ENCODE measurements at regions not wholly inside any gene's neighbourhood (a gene's known extent, or its start where the extent isn't known, plus 50 kb on each side); places are given as distances from the start of the nearest gene placed in this dataset.

DNA sequence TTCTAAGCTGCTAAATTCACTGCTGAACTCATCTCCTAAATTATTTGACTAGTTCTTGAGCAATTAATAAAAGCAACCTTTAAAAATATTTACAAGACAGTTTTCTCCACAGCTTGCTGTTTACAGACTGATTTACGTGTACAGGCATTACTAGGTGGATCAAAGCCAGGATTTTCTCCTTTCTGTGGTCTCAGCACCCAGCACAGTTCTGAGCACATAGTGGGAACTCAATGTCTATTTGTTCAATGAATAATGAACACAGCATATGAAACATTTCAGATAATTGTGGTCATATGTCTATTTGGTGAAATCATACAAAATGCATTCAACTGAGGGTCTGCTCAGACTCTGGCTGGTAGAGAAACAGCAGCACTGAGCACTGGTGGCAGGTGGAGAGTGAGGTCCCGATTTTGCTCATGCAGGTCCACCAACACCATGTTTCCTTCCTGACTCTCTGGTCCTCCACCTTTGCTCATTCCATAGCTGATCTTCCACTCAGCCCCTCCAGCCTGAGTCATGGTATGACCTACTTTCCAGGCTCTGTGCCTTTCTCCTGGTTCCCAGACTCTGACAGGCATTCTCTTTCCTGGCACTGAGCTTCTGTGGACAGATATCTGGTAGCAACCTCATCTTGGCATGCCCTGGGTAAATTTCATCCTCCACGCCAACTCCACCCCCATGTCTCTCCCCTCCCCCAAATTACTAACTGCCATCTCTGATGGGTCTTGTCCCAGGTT, 311.3 kb downstream of the TGFB2 start:
- H3K4me1 Mint-ChIP-seq (ENCODE audit: insufficient read depth, unreplicated experiment) = peaks cover 35% of the 10 kb centered on the region
- H3K27ac Mint-ChIP-seq (ENCODE audit: low read depth, unreplicated experiment) = no peak overlapping the region
- H3K27me3 Mint-ChIP-seq (ENCODE audit: insufficient read depth, unreplicated experiment) = no peaks in the 10 kb centered on the region
- no peak overlapping the region for H3K4me3 Mint-ChIP-seq (ENCODE audit: unreplicated experiment)
- DNase-seq (ENCODE audit: unreplicated experiment) = no peak
- no TSS peak for BruUV-seq (replicated peaks)
- H3K9me3 Mint-ChIP-seq (ENCODE audit: unreplicated experiment) = no peaks in the 10 kb centered on the region
- H3K36me3 Mint-ChIP-seq (ENCODE audit: insufficient read depth, unreplicated experiment) = no peaks in the 10 kb centered on the region
- TF ChIP-seq, protein P1, sequence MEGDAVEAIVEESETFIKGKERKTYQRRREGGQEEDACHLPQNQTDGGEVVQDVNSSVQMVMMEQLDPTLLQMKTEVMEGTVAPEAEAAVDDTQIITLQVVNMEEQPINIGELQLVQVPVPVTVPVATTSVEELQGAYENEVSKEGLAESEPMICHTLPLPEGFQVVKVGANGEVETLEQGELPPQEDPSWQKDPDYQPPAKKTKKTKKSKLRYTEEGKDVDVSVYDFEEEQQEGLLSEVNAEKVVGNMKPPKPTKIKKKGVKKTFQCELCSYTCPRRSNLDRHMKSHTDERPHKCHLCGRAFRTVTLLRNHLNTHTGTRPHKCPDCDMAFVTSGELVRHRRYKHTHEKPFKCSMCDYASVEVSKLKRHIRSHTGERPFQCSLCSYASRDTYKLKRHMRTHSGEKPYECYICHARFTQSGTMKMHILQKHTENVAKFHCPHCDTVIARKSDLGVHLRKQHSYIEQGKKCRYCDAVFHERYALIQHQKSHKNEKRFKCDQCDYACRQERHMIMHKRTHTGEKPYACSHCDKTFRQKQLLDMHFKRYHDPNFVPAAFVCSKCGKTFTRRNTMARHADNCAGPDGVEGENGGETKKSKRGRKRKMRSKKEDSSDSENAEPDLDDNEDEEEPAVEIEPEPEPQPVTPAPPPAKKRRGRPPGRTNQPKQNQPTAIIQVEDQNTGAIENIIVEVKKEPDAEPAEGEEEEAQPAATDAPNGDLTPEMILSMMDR (IDR thresholded peaks at IDR 0.05; ENCODE audit: unreplicated experiment) = no peak
- intact Hi-C loops (cut with micrococcal nuclease) = loop anchor here (5.0 kb wide), 1 partner anchor 309 kb away; the partner anchor contains the start of gene TGFB2
- POLR2A ChIA-PET = interaction anchor here (0.6 to 3.6 kb wide), 4 partner anchors 8 to 20 kb away, joined by 3 to 12 read pairs (median 4); no protein-coding TSS in a partner anchor
- CTCF ChIA-PET = no interaction called here

DNA sequence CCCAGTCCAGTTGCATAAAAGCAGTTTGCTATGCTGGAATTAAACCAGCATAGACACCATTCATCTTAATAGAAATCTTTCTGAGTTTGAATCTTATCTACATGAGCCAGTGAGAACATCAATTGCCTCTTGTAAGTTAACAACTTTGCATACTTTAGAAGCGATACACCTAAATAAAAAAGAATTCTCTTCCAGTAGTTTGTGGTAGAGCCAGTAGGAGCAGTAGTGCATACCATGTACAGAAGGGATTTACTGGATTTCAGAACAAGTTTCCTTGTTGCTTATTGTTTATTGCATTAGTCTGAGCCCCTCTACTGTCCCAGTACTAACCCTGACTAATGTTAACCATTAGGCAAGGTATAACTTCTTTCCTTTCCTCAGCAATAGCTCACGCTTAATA, 313.1 kb downstream of the TGFB2 start:
- H3K9me3 Mint-ChIP-seq (ENCODE audit: unreplicated experiment) = no peaks in the 10 kb centered on the region
- CTCF ChIA-PET = interaction anchor here (2.0 kb wide), 1 partner anchor 313 kb away, joined by 7 read pairs; the partner anchor contains the start of gene TGFB2
- DNase-seq (ENCODE audit: unreplicated experiment) = no peak
- H3K4me3 Mint-ChIP-seq (ENCODE audit: unreplicated experiment) = no peak overlapping the region
- intact Hi-C loops (cut with micrococcal nuclease) = loop anchor here (5.0 kb wide), 1 partner anchor 311 kb away; the partner anchor contains the start of gene TGFB2
- peaks cover 39% of the 10 kb centered on the region for H3K4me1 Mint-ChIP-seq (ENCODE audit: insufficient read depth, unreplicated experiment)
- H3K36me3 Mint-ChIP-seq (ENCODE audit: insufficient read depth, unreplicated experiment) = no peaks in the 10 kb centered on the region
- no peaks in the 10 kb centered on the region for H3K27me3 Mint-ChIP-seq (ENCODE audit: insufficient read depth, unreplicated experiment)
- TF ChIP-seq, protein P1 (IDR thresholded peaks at IDR 0.05; ENCODE audit: unreplicated experiment) = no peak
- POLR2A ChIA-PET = interaction anchor here (0.6 to 2.0 kb wide), 2 partner anchors 8 to 34 kb away, joined by 3 to 7 read pairs; no protein-coding TSS in a partner anchor
- H3K27ac Mint-ChIP-seq (ENCODE audit: low read depth, unreplicated experiment) = no peak overlapping the region
- BruUV-seq (replicated peaks) = no TSS peak

DNA sequence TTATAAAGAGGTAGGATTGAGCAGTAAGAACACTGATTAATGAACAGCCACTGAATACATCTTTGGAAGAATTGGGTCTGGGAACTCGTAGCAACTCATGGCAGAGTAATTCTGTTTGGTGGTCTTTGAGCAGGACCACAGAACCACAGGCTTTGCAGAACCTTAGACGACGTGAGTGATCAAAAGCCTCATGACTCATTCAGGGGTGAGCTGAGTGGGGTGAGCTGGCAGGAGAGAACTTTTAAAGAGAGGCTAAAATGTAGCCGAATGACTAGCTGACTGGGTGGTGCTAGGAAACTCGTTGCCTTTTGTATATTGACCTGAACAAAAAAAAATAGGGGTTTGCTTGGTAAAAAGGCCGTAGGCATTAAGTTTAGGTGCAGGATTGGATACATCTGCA, 313.8 kb downstream of the TGFB2 start:
- peaks cover 39% of the 10 kb centered on the region for H3K4me1 Mint-ChIP-seq (ENCODE audit: insufficient read depth, unreplicated experiment)
- intact Hi-C loops (cut with micrococcal nuclease) = loop anchor here (5.0 kb wide), 1 partner anchor 312 kb away; the partner anchor contains the start of gene TGFB2
- DNase-seq (ENCODE audit: unreplicated experiment) = peak; percentile 82
- ChIA-PET CTCF (interaction anchor here (0.6 to 2.0 kb wide), 2 partner anchors 64 to 313 kb away, joined by 3 to 7 read pairs; partner anchors contain the start of gene TGFB2), POLR2A (interaction anchor here (0.6 to 2.0 kb wide), 5 partner anchors 9 to 74 kb away, joined by 3 to 7 read pairs (median 3); no protein-coding TSS in a partner anchor)
- H3K4me3 Mint-ChIP-seq (ENCODE audit: unreplicated experiment) = no peak overlapping the region
- H3K36me3 Mint-ChIP-seq (ENCODE audit: insufficient read depth, unreplicated experiment) = no peaks in the 10 kb centered on the region
- no peaks in the 10 kb centered on the region for H3K9me3 Mint-ChIP-seq (ENCODE audit: unreplicated experiment)
- no peaks in the 10 kb centered on the region for H3K27me3 Mint-ChIP-seq (ENCODE audit: insufficient read depth, unreplicated experiment)
- TF ChIP-seq, protein P1 (IDR thresholded peaks at IDR 0.05; ENCODE audit: unreplicated experiment) = no peak
- peak overlapping the region; percentile 17 for H3K27ac Mint-ChIP-seq (ENCODE audit: low read depth, unreplicated experiment)
- BruUV-seq (replicated peaks) = no TSS peak

DNA sequence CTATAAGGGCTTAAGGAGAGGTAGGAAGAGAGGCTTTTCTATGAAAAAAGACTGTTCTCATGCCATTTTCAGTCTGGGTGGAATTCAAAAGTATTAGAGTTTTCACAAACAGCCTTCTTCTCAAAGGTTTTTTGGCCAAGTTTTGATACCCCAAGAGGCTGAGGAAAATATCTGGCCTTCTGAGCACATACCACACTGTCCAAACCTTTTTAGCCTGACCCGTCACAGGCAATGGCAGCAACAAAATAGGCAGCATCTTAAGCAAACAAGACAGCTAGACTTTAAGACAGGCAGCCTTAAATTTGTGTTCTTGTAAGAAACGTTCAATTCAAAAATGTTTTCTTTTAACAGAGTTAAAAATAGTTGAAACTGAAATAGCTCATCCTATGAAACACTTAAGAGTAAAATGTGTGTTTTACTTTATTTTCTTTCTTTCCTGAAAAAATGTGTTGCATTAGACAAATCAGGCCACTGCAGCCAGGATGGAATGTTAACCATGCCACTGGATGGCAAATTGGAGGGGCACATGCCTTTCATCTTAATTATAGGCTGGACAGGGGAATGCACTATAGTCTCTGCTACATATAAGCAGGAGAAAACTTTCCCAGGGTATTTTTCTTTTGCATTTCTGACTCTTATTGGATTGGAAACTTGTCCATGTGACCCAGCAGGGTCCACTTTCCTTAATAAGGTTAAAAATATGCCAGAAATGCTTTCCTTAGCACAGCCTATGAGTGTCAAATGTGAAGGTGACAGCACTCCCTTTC, 315.0 kb downstream of the TGFB2 start:
- intact Hi-C loops (cut with micrococcal nuclease) = loop anchor here (5.0 kb wide), 1 partner anchor 313 kb away; the partner anchor contains the start of gene TGFB2
- POLR2A ChIA-PET = interaction anchor here (0.5 to 2.0 kb wide), 8 partner anchors 16 to 321 kb away, joined by 3 to 7 read pairs (median 3); no protein-coding TSS in a partner anchor
- H3K4me1 Mint-ChIP-seq (ENCODE audit: insufficient read depth, unreplicated experiment) = peaks cover 50% of the 10 kb centered on the region
- no peak overlapping the region for H3K4me3 Mint-ChIP-seq (ENCODE audit: unreplicated experiment)
- no peaks in the 10 kb centered on the region for H3K9me3 Mint-ChIP-seq (ENCODE audit: unreplicated experiment)
- CTCF ChIA-PET = interaction anchor here (2.0 kb wide), 1 partner anchor 315 kb away, joined by 7 read pairs; the partner anchor contains the start of gene TGFB2
- H3K36me3 Mint-ChIP-seq (ENCODE audit: insufficient read depth, unreplicated experiment) = no peaks in the 10 kb centered on the region
- DNase-seq (ENCODE audit: unreplicated experiment) = peak; percentile 42
- peak overlapping the region; percentile 76 for H3K27ac Mint-ChIP-seq (ENCODE audit: low read depth, unreplicated experiment)
- H3K27me3 Mint-ChIP-seq (ENCODE audit: insufficient read depth, unreplicated experiment) = no peaks in the 10 kb centered on the region
- TF ChIP-seq, protein P1 (IDR thresholded peaks at IDR 0.05; ENCODE audit: unreplicated experiment) = no peak
- no TSS peak for BruUV-seq (replicated peaks)
